T-helper 1 cell (primary cell): ENCODE measurements at regions not wholly inside any gene's neighbourhood (a gene's known extent, or its start where the extent isn't known, plus 50 kb on each side); places are given as distances from the start of the nearest gene placed in this dataset.

Source experiments
- DNase-seq, 5 donors: peaks; one replicate each; pipeline ENCODE4 v3.0.0-alpha.2; 2012 to 2020

GRCh38 chr10:44827431-44828006, 83.6 kb upstream of the TMEM72 start:
- DNase-seq = no peak

GRCh38 chr10:44828508-44829142, 82.5 kb upstream of the TMEM72 start:
- no peak for DNase-seq

GRCh38 chr10:44829426-44829825, 81.7 kb upstream of the TMEM72 start:
- no peak for DNase-seq

GRCh38 chr10:44830022-44830421, 81.1 kb upstream of the TMEM72 start:
- no peak for DNase-seq

- DNase-seq = no peak
Observed at GRCh38 chr10:44831581-44831980, 79.6 kb upstream of the TMEM72 start.

- DNase-seq = no peak
Observed at GRCh38 chr10:44832595-44833390, 78.3 kb upstream of the TMEM72 start.

- no peak for DNase-seq
Observed at GRCh38 chr10:44834131-44834530, 77.0 kb upstream of the TMEM72 start.

- DNase-seq = no peak
Observed at GRCh38 chr10:44835300-44835699, 75.8 kb upstream of the TMEM72 start.

- DNase-seq = no peak
Observed at GRCh38 chr10:44843484-44843883, 67.7 kb upstream of the TMEM72 start.

GRCh38 chr10:44845361-44846175, 65.6 kb upstream of the TMEM72 start:
- DNase-seq = no peak

- no peak for DNase-seq
Observed at GRCh38 chr10:44847110-44847509, 64.0 kb upstream of the TMEM72 start.

- no peak for DNase-seq
Observed at GRCh38 chr10:44848211-44848610, 62.9 kb upstream of the TMEM72 start.

GRCh38 chr10:44849936-44850335, 61.2 kb upstream of the TMEM72 start:
- DNase-seq = no peak

- DNase-seq = no peak
Observed at GRCh38 chr10:44850356-44850934, 60.7 kb upstream of the TMEM72 start.

- no peak for DNase-seq
Observed at GRCh38 chr10:44851413-44851812, 59.7 kb upstream of the TMEM72 start.

- DNase-seq = no peak
Observed at GRCh38 chr10:44851881-44852280, 59.3 kb upstream of the TMEM72 start.

GRCh38 chr10:44853148-44853734, 57.9 kb upstream of the TMEM72 start:
- no peak for DNase-seq

GRCh38 chr10:44853796-44854195, 57.3 kb upstream of the TMEM72 start:
- DNase-seq = no peak

GRCh38 chr10:44854693-44855350, 56.3 kb upstream of the TMEM72 start:
- no peak for DNase-seq

- DNase-seq = no peak
Observed at GRCh38 chr10:44856696-44857095, 54.4 kb upstream of the TMEM72 start.

GRCh38 chr10:44857363-44858016, 53.6 kb upstream of the TMEM72 start:
- DNase-seq = peak in 3 of 5 donors; percentile 17 to 46 (median 32)
